ENCODE measurements at regions not wholly inside any gene's neighbourhood (a gene's known extent, or its start where the extent isn't known, plus 50 kb on each side); places are given as distances from the start of the nearest gene placed in this dataset.
"Not testable (repeated sequence)": the region's sequence is repeated elsewhere in the genome, so short reads cannot be mapped to it uniquely, and the experiment has no call there.

DNA sequence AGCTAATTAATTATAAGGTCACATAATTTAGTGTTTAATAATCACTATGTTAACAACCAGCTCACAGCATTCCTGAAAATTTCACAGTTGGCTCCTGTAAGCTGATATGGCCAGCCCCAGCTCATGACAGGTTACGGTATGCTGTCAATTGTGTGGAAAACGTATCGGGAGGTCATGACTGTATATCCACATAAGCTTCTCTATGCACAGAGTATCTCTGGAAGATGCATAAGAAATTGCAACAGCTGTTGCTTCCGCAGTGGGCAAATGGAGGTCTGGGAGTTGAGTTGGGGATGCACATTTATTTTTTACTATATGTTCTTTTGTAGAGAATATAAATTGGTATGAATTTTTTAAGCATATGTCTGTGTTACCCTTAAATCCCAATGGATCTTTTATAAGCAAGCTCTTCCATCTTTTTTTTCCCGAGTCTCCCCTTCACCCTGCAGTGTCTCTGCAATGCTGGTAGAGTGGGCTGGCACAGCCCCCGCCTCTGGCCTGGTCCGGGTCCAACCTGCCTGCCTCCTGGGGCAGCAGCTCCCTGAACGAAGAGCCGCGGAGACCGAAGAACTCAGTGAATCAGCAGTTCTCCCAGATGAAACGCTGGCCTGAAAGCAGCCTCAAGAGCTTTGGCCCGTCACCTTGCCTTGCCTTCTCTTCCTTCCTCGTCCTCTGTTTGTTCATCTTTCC, 139.9 kb upstream of the CDYL start:
- no peak for DNase-seq (ENCODE audit: low read depth)
- H3K4me3 ChIP-seq (ENCODE audit: low read depth, low read length): no peak overlapping the region
- TF ChIP-seq, protein P1, sequence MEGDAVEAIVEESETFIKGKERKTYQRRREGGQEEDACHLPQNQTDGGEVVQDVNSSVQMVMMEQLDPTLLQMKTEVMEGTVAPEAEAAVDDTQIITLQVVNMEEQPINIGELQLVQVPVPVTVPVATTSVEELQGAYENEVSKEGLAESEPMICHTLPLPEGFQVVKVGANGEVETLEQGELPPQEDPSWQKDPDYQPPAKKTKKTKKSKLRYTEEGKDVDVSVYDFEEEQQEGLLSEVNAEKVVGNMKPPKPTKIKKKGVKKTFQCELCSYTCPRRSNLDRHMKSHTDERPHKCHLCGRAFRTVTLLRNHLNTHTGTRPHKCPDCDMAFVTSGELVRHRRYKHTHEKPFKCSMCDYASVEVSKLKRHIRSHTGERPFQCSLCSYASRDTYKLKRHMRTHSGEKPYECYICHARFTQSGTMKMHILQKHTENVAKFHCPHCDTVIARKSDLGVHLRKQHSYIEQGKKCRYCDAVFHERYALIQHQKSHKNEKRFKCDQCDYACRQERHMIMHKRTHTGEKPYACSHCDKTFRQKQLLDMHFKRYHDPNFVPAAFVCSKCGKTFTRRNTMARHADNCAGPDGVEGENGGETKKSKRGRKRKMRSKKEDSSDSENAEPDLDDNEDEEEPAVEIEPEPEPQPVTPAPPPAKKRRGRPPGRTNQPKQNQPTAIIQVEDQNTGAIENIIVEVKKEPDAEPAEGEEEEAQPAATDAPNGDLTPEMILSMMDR (IDR thresholded peaks at IDR 0.05; ENCODE audit: low read depth, low read length, missing control alignments): no peak

DNA sequence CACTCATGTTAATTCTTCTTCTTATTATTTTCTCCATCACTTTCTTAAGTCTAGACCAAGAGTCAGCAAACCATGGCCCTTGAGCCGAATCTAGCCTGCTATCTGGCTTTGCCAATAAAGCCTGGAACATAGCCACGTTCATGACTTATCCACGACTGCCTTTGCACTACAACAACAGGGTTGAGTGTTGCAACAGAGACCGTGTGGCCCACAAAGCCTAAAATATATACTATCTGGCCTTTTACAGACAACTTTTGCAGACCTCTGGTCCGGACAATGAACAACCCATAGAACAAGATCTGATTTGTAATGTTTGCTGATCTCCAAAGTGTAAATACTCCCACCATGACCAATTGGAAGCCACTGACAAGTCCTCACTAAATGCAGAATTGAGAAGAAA, 140.5 kb upstream of the CDYL start:
- DNase-seq (ENCODE audit: low read depth): no peak
- no peak overlapping the region for H3K4me3 ChIP-seq (ENCODE audit: low read depth, low read length)
- TF ChIP-seq, protein P1 (IDR thresholded peaks at IDR 0.05; ENCODE audit: low read depth, low read length, missing control alignments): no peak

DNA sequence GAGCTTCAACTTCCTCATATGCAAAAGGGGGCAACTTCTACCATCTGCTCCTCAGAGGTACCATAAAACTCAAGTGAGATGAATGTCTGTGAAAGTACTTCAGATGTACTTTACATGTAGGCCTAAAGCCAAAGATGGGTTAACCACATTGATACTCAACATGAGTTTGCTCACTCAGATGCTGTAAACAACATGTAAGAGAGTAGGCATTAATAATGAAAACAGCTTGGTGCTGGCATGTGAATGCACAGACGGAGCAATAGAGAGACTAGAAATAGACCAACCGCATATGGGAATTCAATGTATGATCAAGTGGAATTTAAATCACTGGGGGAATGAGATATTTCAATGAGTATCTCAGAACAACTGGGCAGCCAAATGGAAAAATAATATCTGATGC, 143.8 kb upstream of the CDYL start:
- DNase-seq (ENCODE audit: low read depth): no peak
- TF ChIP-seq, protein P1 (IDR thresholded peaks at IDR 0.05; ENCODE audit: low read depth, low read length, missing control alignments): no peak
- no peak overlapping the region for H3K4me3 ChIP-seq (ENCODE audit: low read depth, low read length)

DNA sequence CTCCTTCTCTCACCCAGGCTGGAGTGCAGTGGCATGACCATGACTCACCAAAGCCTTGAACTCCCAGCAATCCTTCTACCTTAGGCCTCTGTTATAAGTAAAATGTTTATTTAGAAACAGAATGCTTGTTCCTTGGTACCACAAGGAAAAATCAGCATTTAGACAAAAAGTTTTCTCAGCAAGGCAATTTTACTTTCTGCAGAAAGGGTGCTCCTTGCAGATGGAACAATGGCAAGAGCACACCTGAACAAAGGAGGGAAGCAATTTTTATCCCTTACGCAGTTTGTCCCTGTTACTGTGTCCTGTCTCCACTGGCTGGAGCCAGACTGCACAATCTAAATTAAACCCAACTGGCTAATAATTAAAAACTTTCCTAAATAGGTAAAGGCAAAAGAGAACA, 146.4 kb upstream of the CDYL start:
- H3K4me3 ChIP-seq (ENCODE audit: low read depth, low read length); DNase-seq (ENCODE audit: low read depth): not testable (repeated sequence)

DNA sequence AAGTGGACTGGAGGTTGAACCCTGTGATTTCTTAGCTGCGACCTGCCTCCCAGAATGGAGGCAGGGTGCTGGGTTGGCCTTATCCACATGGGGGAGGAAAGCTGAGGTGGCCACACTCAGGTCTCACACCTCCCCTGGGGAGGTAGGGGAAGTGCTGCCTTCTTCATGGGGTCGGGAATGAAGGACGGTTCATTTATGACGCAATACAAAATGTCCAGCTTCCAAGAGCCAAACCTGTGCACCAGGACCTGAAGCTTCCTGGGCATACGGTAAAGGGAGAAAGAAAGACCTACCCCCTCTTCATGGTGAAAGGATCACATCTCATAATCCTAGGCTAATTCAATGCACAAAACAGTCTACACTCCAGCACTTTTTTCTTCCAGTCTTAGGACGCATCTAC, 150.6 kb upstream of the CDYL start:
- no peak for DNase-seq (ENCODE audit: low read depth)
- no peak overlapping the region for H3K4me3 ChIP-seq (ENCODE audit: low read depth, low read length)
- TF ChIP-seq, protein P1 (IDR thresholded peaks at IDR 0.05; ENCODE audit: low read depth, low read length, missing control alignments): no peak

DNA sequence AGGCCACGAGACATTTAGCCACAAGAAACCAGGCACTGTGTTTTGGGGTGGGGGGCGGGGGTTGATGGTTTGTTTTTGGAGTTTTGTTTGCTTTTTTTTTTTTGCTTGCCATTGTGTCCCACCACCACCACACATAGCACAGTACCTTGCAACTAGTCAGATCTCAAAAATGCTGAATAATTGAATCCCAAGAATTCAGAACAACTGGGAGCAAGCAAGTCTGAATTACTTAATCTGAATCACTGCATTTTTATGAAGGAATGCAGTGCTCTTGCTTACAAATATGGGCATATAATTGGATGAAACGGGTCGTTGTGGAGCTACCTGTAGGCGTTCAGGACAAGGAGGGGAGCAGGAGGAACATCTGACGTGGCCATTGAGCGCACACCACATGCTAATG, 151.5 kb upstream of the CDYL start:
- no peak for DNase-seq (ENCODE audit: low read depth)
- H3K4me3 ChIP-seq (ENCODE audit: low read depth, low read length): no peak overlapping the region
- TF ChIP-seq, protein P1 (IDR thresholded peaks at IDR 0.05; ENCODE audit: low read depth, low read length, missing control alignments): no peak

DNA sequence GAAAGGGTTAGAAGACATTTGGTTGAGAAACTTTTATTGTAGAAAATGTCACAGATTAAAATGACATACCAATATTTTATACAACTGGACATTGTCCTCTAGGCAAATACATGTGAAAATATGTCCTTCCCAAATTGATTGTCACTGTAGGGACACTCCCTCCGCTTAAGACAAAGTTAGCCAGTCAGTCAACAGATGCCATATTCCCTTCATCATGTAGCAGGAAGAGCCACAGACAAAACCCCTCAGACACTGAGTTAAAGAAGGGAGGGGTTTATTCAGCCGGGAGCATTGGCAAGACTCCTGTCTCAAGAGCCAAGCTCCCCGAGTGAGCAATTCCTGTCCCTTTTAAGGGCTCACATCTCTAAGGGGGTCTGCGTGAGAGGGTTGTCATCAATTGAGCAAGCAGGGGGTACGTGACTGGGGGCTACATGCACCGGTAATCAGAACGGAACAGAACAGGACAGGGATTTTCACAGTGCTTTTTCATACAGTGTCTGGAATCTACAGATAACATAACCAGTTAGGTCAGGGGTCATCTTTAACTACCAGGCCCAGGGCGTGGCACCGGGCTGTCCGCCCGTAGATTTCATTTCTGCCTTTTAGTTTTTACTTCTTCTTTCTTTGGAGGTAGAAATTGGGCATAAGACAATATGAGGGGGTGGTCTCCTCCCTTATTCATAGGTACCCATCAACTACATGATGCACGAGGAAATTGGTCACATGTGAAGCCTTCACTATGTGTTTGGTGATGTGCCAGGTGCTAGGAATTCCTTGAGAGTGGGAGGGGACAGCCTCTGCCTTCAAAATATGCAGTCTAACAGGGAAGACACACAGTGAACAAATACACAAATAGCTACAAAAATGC, 155.7 kb upstream of the CDYL start:
- DNase-seq (ENCODE audit: low read depth): no peak
- TF ChIP-seq, protein P1 (IDR thresholded peaks at IDR 0.05; ENCODE audit: low read depth, low read length, missing control alignments): no peak
- no peak overlapping the region for H3K4me3 ChIP-seq (ENCODE audit: low read depth, low read length)
